ENCODE measurements at regions not wholly inside any gene's neighbourhood (a gene's known extent, or its start where the extent isn't known, plus 50 kb on each side); places are given as distances from the start of the nearest gene placed in this dataset.

GRCh38 chr5:68804343-68804742 is 289.5 kb upstream of the SLC30A5 start (continued):
- TF ChIP-seq ZNF462 (CRISPR knock-in tag; IDR thresholded peaks at IDR 0.05), result no peak

- no peaks in the 10 kb centered on the region for H3K4me1 ChIP-seq (ENCODE audit: insufficient read depth)
- no peak overlapping the region for H2AFZ ChIP-seq
- no peak overlapping the region for H3K4me2 ChIP-seq
- H3K27ac ChIP-seq (ENCODE audit: low read depth), result no peak overlapping the region
- Mint-ChIP-seq H3K4me3 (no peak overlapping the region), H3K27ac (no peak overlapping the region), H3K27me3 (ENCODE audit: insufficient read depth, low read depth, poor library complexity) (no peaks in the 10 kb centered on the region), H3K36me3 (ENCODE audit: low read depth) (peaks cover 16% of the 10 kb centered on the region), H3K4me1 (no peaks in the 10 kb centered on the region), H3K9me3 (peaks cover 12% of the 10 kb centered on the region)
- H3K79me2 ChIP-seq (replicated peaks; ENCODE audit: insufficient read depth), result no peaks in the 10 kb centered on the region
- no peaks in the 10 kb centered on the region for H3F3A ChIP-seq (replicated peaks; ENCODE audit: low read depth)
- H3K9me2 ChIP-seq (ENCODE audit: insufficient read depth), result no peaks in the 10 kb centered on the region
- H3K36me3 ChIP-seq (ENCODE audit: insufficient read depth), result no peaks in the 10 kb centered on the region; the same call in 1 of the 2 replicates
- DNase-seq (ENCODE audit: low spot score) (no peak), ATAC-seq (no peak)
- H4K20me1 ChIP-seq (replicated peaks; ENCODE audit: insufficient read depth), result no peaks in the 10 kb centered on the region
- H3K4me3 ChIP-seq, result no peak overlapping the region
- H3K27me3 ChIP-seq (ENCODE audit: insufficient read depth), result no peaks in the 10 kb centered on the region
- TF ChIP-seq CREB1 (CRISPR knock-in tag; IDR thresholded peaks at IDR 0.05; ENCODE audit: low read depth) (no peak), CTCF (conservative IDR thresholded peaks at IDR 0.05; ENCODE audit: low read depth in 2 of 2) (no peak), EZH2phosphoT487 (IDR thresholded peaks at IDR 0.05; ENCODE audit: unreplicated experiment) (no peak), REST (IDR thresholded peaks at IDR 0.05; ENCODE audit: unreplicated experiment) (no peak), EZH2 (IDR thresholded peaks at IDR 0.05; ENCODE audit: low read depth, unreplicated experiment) (no peak), ZNF331 (CRISPR knock-in tag; IDR thresholded peaks at IDR 0.05; ENCODE audit: low read depth) (no peak), ETS1 (IDR thresholded peaks at IDR 0.05) (no peak), STAT1 (IDR thresholded peaks at IDR 0.05; ENCODE audit: unreplicated experiment) (no peak), POLR2AphosphoS5 (IDR thresholded peaks at IDR 0.05; ENCODE audit: low read depth) (no peak)
Measured at GRCh38 chr5:68805444-68805843, 288.4 kb upstream of the SLC30A5 start.

Measured in GM23338 (cell line).